ENCODE measurements at regions not wholly inside any gene's neighbourhood (a gene's known extent, or its start where the extent isn't known, plus 50 kb on each side); places are given as distances from the start of the nearest gene placed in this dataset.
"Not testable (repeated sequence)": the region's sequence is repeated elsewhere in the genome, so short reads cannot be mapped to it uniquely, and the experiment has no call there.

- ATAC-seq (no peak), DNase-seq (ENCODE audit: missing footprints) (no peak)
- intact Hi-C loops (cut with DNase I), result no loop called here
Observed at GRCh38 chr3:164094546-164094945, 983.8 kb downstream of the SI start.

- intact Hi-C loops (cut with DNase I), result no loop called here
- ATAC-seq (no peak), DNase-seq (ENCODE audit: missing footprints) (no peak)
Observed at GRCh38 chr3:164080208-164080607, 998.1 kb downstream of the SI start.

GRCh38 chr3:164064298-164064697, 1014.0 kb downstream of the SI start:
- ATAC-seq (no peak), DNase-seq (ENCODE audit: missing footprints) (no peak)
- intact Hi-C loops (cut with DNase I), result no loop called here

GRCh38 chr3:164060923-164061322, 1017.4 kb downstream of the SI start:
- DNase-seq (ENCODE audit: missing footprints) (no peak), ATAC-seq (no peak)
- intact Hi-C loops (cut with DNase I), result no loop called here

- ATAC-seq, result no peak
- intact Hi-C loops (cut with DNase I), result no loop called here
- no peak for DNase-seq (ENCODE audit: missing footprints)
Observed at GRCh38 chr3:164049847-164050246, 1028.4 kb downstream of the SI start.

- ATAC-seq, result no peak
- no peak for DNase-seq (ENCODE audit: missing footprints)
- intact Hi-C loops (cut with DNase I), result no loop called here
Observed at GRCh38 chr3:164048451-164048850, 1029.8 kb downstream of the SI start.

- DNase-seq (ENCODE audit: missing footprints) (no peak), ATAC-seq (no peak)
- intact Hi-C loops (cut with DNase I), result no loop called here
Observed at GRCh38 chr3:164040991-164041390, 1037.3 kb downstream of the SI start.

- intact Hi-C loops (cut with DNase I), result no loop called here
- ATAC-seq, result no peak
- DNase-seq (ENCODE audit: missing footprints), result no peak
Observed at GRCh38 chr3:164030194-164030593, 1048.1 kb downstream of the SI start.

GRCh38 chr3:164024786-164025185, 1053.5 kb downstream of the SI start:
- DNase-seq (ENCODE audit: missing footprints) (no peak), ATAC-seq (no peak)
- intact Hi-C loops (cut with DNase I), result no loop called here

- DNase-seq (ENCODE audit: missing footprints) (no peak), ATAC-seq (no peak)
- intact Hi-C loops (cut with DNase I), result no loop called here
Observed at GRCh38 chr3:164023480-164023879, 1054.8 kb downstream of the SI start.

GRCh38 chr3:164018500-164018899, 1059.8 kb downstream of the SI start:
- ATAC-seq (no peak), DNase-seq (ENCODE audit: missing footprints) (no peak)
- intact Hi-C loops (cut with DNase I), result no loop called here

- intact Hi-C loops (cut with DNase I), result no loop called here
- DNase-seq (ENCODE audit: missing footprints) (no peak), ATAC-seq (no peak)
Observed at GRCh38 chr3:164007765-164008164, 1070.5 kb downstream of the SI start.

GRCh38 chr3:164004205-164004604, 1074.1 kb downstream of the SI start:
- intact Hi-C loops (cut with DNase I), result no loop called here
- DNase-seq (ENCODE audit: missing footprints) (no peak), ATAC-seq (no peak)

- DNase-seq (ENCODE audit: missing footprints); ATAC-seq; intact Hi-C loops (cut with DNase I): not testable (repeated sequence)
Observed at GRCh38 chr3:164003016-164003415, 1075.3 kb downstream of the SI start.

- no peak for ATAC-seq
- DNase-seq (ENCODE audit: missing footprints), result no peak
- intact Hi-C loops (cut with DNase I), result no loop called here
Observed at GRCh38 chr3:163983940-163984339, 1094.4 kb downstream of the SI start.

GRCh38 chr3:163971861-163972260, 1106.4 kb downstream of the SI start:
- DNase-seq (ENCODE audit: missing footprints) (no peak), ATAC-seq (no peak)
- intact Hi-C loops (cut with DNase I), result no loop called here

- ATAC-seq (no peak), DNase-seq (ENCODE audit: missing footprints) (no peak)
- intact Hi-C loops (cut with DNase I), result no loop called here
Observed at GRCh38 chr3:163957072-163957471, 1121.2 kb downstream of the SI start.

GRCh38 chr3:163953526-163953925, 1124.8 kb downstream of the SI start:
- ATAC-seq (no peak), DNase-seq (ENCODE audit: missing footprints) (no peak)
- intact Hi-C loops (cut with DNase I), result no loop called here

GRCh38 chr3:163952499-163952898, 1125.8 kb downstream of the SI start:
- ATAC-seq, result no peak
- no peak for DNase-seq (ENCODE audit: missing footprints)
- intact Hi-C loops (cut with DNase I), result no loop called here

GRCh38 chr3:163951397-163951987, 1126.8 kb downstream of the SI start:
- DNase-seq (ENCODE audit: missing footprints) (no peak), ATAC-seq (no peak)
- intact Hi-C loops (cut with DNase I), result no loop called here

GRCh38 chr3:163946785-163947184, 1131.5 kb downstream of the SI start:
- DNase-seq (ENCODE audit: missing footprints) (no peak), ATAC-seq (no peak)
- intact Hi-C loops (cut with DNase I), result no loop called here
